K562 (cell line): ENCODE measurements at regions not wholly inside any gene's neighbourhood (a gene's known extent, or its start where the extent isn't known, plus 50 kb on each side); places are given as distances from the start of the nearest gene placed in this dataset.

Experiments
- BRD4 ChIP-seq: fragments of 200-600 bp; sonication (generic); IDR thresholded peaks from 2 replicates; pipeline ENCODE4 v1.6.1; 2017; ENCODE audit warnings: inconsistent platforms
- GABPB2 ChIP-seq: fragments of 250-450 bp; sonication (Bioruptor Pico); conservative IDR thresholded peaks from 2 replicates; pipeline ENCODE4 v1.5.1; 2021; ENCODE audit warnings: mild to moderate bottlenecking
- MAZ ChIP-seq, 2 experiments: fragments of 450-650 bp in 1 of 2; sonication (generic) in 1 of 2; formaldehyde crosslinking; IDR thresholded peaks in 1 of 2; conservative IDR thresholded peaks in 1 of 2; 2 replicates each; pipeline versions ENCODE4 v1.4.0 to v1.5.0; 2020; ENCODE audit warnings: mild to moderate bottlenecking in 1 of 2, missing genetic modification reagents in 1 of 2
- NBN ChIP-seq: fragments of 450-650 bp; IDR thresholded peaks from 2 replicates; pipeline ENCODE4 v1.6.1; 2016; ENCODE audit warnings: low read depth, mild to moderate bottlenecking
- NEUROD1 ChIP-seq: fragments of 150-350 bp; IDR thresholded peaks from 2 replicates; pipeline ENCODE4 v1.6.1; 2014; ENCODE audit warnings: borderline replicate concordance, low read length, low read depth; ENCODE audit not compliant: partially characterized antibody
- NRF1 ChIP-seq, 2 experiments: fragments of 450-650 bp; IDR thresholded peaks in 1 of 2; conservative IDR thresholded peaks in 1 of 2; 2 replicates each; pipeline ENCODE4 v1.6.1; 2014; ENCODE audit warnings: mild to moderate bottlenecking in 2 of 2
- RB1 ChIP-seq: fragments of 450-650 bp; IDR thresholded peaks from 2 replicates; pipeline ENCODE4 v1.6.1; 2017; ENCODE audit warnings: low read depth, mild to moderate bottlenecking
- SNRNP70 ChIP-seq: fragments of 200-400 bp; formaldehyde crosslinking; optimal IDR thresholded peaks from 2 replicates; pipeline ENCODE3; 2017; ENCODE audit warnings: low read depth, low read length
- TAF1 ChIP-seq: IDR thresholded peaks from 2 replicates; pipeline ENCODE4 v1.6.1; 2011; ENCODE audit warnings: mild to moderate bottlenecking, low read length, moderate library complexity; ENCODE audit not compliant: insufficient read depth, control insufficient read depth, severe bottlenecking; ENCODE audit errors: extremely low read depth
- TGIF2 ChIP-seq: sonication (generic); formaldehyde crosslinking; IDR thresholded peaks from 2 replicates; pipeline ENCODE4 v1.8.1; 2022; ENCODE audit warnings: mild to moderate bottlenecking, missing genetic modification reagents, moderate library complexity
- ZBTB7A ChIP-seq: IDR thresholded peaks from 2 replicates; pipeline ENCODE4 v1.6.1; 2011; ENCODE audit warnings: low read depth, mild to moderate bottlenecking, low read length, moderate library complexity, borderline replicate concordance; ENCODE audit not compliant: control insufficient read depth
- TF ChIP-seq, protein P1 (sequence below): fragments of 450-650 bp; IDR thresholded peaks from 2 replicates; pipeline ENCODE4 v1.6.1; 2016; ENCODE audit warnings: antibody characterized with exemption
- TF ChIP-seq, protein P2 (sequence below): fragments of 450-650 bp; IDR thresholded peaks from 2 replicates; pipeline ENCODE4 v1.6.1; 2016; ENCODE audit warnings: mild to moderate bottlenecking, moderate library complexity
- TF ChIP-seq, protein P3 (sequence below): sonication (generic); formaldehyde crosslinking; IDR thresholded peaks from 2 replicates; pipeline ENCODE4 v1.9.0; 2022; ENCODE audit warnings: mild to moderate bottlenecking, missing genetic modification reagents

DNA sequence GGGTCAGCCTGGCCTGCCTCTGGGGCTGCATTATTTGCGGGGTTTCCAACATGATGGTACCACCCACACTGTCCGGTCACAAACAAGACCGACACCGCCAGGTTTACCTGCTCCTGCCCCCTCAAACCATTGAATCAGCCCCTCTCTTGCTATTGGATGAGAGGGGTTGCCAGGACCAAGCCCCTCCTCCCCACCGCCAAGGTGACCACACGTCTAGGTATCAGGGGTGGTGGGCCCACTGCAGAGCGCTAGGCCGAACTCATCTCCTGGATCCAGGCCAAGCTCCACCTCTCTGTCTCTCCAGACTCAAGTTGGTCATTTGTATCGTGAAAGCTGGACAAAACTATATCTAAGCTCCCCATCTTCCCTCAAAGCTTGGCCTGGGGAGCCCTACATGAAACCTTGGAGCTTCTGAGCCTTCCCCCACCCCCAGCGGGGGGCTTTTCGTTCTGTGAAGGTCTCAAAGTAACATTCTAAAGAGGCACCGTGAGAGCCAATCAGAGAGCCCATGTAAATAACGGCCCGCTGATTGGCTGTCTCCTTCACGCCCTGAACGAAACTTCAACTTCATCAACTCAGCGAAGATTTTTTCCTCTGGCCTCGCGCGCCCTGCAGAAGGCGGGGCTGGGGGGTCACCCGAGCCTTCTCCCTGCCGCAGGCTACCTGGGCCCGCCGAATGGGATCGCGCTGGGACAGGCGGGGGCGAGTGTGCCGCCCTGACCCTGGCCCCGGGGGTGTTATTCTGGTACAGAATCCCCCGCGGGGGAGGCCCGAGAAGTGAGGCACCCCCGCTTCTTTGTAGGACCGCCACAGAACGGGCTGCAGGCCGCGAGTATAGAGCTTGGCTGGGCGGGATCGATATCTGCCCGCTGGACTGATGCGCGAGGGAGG, 49.6 kb upstream of the PSD2 start (continued):
- TF ChIP-seq TGIF2 (CRISPR knock-in tag) (no peak), NBN (no peak), BRD4 (no peak), SNRNP70 (no peak), TAF1 (no peak), NRF1 (conservative IDR thresholded peaks at IDR 0.05 in 1 of 2, IDR thresholded peaks at IDR 0.05 in 1 of 2) (peak; percentile 58 to 64), ZBTB7A (peak; percentile 8; the same call in 1 of the 2 replicates), NEUROD1 (peak; percentile 6), RB1 (peak; percentile 24; the same call in 1 of the 2 replicates), MAZ (CRISPR knock-in tag; conservative IDR thresholded peaks at IDR 0.05 in 1 of 2, IDR thresholded peaks at IDR 0.05 in 1 of 2) (peak in 1 of 2 experiments; percentile 67; a peak in 2 of 4 replicates), GABPB2 (CRISPR knock-in tag) (no peak)
- TF ChIP-seq, protein P1, sequence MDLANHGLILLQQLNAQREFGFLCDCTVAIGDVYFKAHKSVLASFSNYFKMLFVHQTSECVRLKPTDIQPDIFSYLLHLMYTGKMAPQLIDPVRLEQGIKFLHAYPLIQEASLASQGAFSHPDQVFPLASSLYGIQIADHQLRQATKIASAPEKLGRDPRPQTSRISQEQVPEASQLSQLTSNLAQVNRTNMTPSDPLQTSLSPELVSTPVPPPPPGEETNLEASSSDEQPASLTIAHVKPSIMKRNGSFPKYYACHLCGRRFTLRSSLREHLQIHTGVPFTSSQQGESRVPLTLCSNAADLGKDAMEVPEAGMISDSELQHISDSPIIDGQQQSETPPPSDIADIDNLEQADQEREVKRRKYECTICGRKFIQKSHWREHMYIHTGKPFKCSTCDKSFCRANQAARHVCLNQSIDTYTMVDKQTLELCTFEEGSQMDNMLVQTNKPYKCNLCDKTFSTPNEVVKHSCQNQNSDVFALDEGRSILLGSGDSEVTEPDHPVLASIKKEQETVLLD: no peak
- TF ChIP-seq, protein P2, sequence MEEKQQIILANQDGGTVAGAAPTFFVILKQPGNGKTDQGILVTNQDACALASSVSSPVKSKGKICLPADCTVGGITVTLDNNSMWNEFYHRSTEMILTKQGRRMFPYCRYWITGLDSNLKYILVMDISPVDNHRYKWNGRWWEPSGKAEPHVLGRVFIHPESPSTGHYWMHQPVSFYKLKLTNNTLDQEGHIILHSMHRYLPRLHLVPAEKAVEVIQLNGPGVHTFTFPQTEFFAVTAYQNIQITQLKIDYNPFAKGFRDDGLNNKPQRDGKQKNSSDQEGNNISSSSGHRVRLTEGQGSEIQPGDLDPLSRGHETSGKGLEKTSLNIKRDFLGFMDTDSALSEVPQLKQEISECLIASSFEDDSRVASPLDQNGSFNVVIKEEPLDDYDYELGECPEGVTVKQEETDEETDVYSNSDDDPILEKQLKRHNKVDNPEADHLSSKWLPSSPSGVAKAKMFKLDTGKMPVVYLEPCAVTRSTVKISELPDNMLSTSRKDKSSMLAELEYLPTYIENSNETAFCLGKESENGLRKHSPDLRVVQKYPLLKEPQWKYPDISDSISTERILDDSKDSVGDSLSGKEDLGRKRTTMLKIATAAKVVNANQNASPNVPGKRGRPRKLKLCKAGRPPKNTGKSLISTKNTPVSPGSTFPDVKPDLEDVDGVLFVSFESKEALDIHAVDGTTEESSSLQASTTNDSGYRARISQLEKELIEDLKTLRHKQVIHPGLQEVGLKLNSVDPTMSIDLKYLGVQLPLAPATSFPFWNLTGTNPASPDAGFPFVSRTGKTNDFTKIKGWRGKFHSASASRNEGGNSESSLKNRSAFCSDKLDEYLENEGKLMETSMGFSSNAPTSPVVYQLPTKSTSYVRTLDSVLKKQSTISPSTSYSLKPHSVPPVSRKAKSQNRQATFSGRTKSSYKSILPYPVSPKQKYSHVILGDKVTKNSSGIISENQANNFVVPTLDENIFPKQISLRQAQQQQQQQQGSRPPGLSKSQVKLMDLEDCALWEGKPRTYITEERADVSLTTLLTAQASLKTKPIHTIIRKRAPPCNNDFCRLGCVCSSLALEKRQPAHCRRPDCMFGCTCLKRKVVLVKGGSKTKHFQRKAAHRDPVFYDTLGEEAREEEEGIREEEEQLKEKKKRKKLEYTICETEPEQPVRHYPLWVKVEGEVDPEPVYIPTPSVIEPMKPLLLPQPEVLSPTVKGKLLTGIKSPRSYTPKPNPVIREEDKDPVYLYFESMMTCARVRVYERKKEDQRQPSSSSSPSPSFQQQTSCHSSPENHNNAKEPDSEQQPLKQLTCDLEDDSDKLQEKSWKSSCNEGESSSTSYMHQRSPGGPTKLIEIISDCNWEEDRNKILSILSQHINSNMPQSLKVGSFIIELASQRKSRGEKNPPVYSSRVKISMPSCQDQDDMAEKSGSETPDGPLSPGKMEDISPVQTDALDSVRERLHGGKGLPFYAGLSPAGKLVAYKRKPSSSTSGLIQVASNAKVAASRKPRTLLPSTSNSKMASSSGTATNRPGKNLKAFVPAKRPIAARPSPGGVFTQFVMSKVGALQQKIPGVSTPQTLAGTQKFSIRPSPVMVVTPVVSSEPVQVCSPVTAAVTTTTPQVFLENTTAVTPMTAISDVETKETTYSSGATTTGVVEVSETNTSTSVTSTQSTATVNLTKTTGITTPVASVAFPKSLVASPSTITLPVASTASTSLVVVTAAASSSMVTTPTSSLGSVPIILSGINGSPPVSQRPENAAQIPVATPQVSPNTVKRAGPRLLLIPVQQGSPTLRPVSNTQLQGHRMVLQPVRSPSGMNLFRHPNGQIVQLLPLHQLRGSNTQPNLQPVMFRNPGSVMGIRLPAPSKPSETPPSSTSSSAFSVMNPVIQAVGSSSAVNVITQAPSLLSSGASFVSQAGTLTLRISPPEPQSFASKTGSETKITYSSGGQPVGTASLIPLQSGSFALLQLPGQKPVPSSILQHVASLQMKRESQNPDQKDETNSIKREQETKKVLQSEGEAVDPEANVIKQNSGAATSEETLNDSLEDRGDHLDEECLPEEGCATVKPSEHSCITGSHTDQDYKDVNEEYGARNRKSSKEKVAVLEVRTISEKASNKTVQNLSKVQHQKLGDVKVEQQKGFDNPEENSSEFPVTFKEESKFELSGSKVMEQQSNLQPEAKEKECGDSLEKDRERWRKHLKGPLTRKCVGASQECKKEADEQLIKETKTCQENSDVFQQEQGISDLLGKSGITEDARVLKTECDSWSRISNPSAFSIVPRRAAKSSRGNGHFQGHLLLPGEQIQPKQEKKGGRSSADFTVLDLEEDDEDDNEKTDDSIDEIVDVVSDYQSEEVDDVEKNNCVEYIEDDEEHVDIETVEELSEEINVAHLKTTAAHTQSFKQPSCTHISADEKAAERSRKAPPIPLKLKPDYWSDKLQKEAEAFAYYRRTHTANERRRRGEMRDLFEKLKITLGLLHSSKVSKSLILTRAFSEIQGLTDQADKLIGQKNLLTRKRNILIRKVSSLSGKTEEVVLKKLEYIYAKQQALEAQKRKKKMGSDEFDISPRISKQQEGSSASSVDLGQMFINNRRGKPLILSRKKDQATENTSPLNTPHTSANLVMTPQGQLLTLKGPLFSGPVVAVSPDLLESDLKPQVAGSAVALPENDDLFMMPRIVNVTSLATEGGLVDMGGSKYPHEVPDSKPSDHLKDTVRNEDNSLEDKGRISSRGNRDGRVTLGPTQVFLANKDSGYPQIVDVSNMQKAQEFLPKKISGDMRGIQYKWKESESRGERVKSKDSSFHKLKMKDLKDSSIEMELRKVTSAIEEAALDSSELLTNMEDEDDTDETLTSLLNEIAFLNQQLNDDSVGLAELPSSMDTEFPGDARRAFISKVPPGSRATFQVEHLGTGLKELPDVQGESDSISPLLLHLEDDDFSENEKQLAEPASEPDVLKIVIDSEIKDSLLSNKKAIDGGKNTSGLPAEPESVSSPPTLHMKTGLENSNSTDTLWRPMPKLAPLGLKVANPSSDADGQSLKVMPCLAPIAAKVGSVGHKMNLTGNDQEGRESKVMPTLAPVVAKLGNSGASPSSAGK: peak; percentile 90
- TF ChIP-seq, protein P3, sequence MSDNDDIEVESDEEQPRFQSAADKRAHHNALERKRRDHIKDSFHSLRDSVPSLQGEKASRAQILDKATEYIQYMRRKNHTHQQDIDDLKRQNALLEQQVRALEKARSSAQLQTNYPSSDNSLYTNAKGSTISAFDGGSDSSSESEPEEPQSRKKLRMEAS (CRISPR knock-in tag): 0 out of 2 replicates have a peak, but pooled peaks have one; percentile 46
